Gastrocnemius medialis (tissue), 4 donors: ENCODE measurements at regions not wholly inside any gene's neighbourhood (a gene's known extent, or its start where the extent isn't known, plus 50 kb on each side); places are given as distances from the start of the nearest gene placed in this dataset.
A peak's percentile ranks its signal among the peaks of the same experiment; 100 is the strongest.

ENCODE experiments used
- CTCF ChIP-seq, 5 experiments: fragments of 450-650 bp in 3 of 5; fragments of 200-600 bp in 2 of 5; sonication (generic) in 2 of 5; IDR thresholded peaks in 4 of 5; conservative IDR thresholded peaks in 1 of 5; 1 replicate in 4 of 5; 2 replicates in 1 of 5; pipeline ENCODE4 v1.5.1; 2016 to 2019; ENCODE audit warnings: antibody characterized with exemption in 5 of 5, mild to moderate bottlenecking in 3 of 5, moderate library complexity in 3 of 5
- POLR2A ChIP-seq, 2 donors: fragments of 450-650 bp; IDR thresholded peaks; one replicate each; pipeline ENCODE4 v1.6.1; 2017; ENCODE audit warnings: antibody characterized with exemption in 2 of 2, mild to moderate bottlenecking in 2 of 2, moderate library complexity in 2 of 2

- peak; percentile 85 to 94 (median 92) for TF ChIP-seq CTCF (IDR thresholded peaks at IDR 0.05 in 4 of 5, conservative IDR thresholded peaks at IDR 0.05 in 1 of 5)
- TF ChIP-seq POLR2A (IDR thresholded peaks at IDR 0.05): no peak
Observed at GRCh38 chr6:169831450-169832246, 80.2 kb downstream of the ERMARD start.
